Hepatic stellate cell (primary cell): ENCODE measurements at regions not wholly inside any gene's neighbourhood (a gene's known extent, or its start where the extent isn't known, plus 50 kb on each side); places are given as distances from the start of the nearest gene placed in this dataset.
"Not testable (repeated sequence)": the region's sequence is repeated elsewhere in the genome, so short reads cannot be mapped to it uniquely, and the experiment has no call there.

Experiments
- DNase-seq: peaks from one replicate; pipeline ENCODE4 v3.0.0; 2011; ENCODE audit warnings: low spot score

DNA sequence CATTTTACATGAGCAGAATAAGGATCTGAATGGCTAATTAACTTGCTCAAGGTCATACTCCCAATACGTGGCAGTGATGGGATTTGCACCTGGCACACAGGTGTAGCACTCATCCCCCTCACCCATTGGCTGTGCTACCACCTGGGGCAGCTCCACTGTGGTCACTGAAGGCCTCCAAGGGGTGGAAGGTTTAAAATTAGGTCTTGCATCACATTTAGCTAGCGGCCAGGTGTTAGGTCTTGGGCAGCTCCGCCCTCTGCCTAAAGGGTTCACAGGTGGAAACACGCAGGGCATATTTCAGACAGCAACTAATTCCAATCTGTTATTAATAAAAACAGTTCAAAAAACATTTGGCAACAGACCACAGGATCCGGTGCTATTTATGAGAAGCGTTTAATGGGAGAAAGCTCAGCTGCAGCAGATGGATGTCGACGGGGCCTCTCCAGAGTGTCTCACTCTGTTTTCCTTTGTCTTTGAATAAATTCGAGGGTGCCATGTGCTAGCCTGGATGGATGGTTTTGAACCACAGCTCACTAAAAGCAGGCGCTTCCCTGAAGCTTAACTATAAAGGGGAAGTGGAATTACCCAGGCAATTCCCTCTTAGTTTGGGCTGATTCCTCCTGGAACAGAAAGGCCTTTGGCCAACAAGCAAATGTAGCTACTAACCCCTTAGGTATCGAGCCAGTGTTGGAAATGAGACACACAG lies 1017.6 kb downstream of the TYW1 start:
- no peak for DNase-seq

DNA sequence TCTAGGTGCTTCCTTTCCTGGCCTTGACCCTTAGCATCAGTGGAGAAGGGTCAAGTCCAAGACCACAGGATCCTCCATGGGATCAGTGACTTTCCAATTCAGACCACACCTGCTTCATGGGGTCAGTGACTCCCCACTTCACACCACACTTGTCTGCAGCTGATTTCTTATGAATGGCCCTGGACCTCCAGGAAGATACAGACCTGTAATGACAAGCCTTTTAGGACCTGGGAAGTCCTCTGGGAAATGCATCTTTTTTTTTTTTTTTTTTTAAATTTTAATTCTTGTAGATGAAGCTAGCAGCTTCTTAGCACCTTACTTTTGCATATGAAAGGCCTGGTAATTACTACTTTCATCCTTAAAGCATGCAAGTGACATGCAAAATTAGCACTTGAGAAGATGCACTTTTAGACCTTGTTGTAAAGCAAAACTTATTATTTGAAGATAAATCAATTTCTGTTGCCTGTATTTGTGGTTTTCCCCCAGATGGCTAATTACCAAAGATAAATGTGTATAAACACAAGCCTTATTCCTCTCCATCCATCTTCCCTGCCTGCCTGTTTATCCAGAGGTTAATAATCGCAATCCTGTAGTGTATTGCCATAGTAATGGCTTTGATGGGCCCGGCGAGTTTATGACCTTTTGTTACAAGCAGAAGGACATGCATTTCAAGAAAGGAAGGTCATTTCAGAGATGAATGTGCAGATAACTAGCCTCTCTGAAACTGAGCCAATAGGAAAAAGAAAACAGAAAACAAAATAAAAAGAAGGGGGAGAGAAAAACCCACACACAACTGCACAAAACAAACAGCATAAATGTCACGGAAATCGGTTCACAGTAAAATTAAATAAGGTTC lies 1018.7 kb downstream of the TYW1 start:
- no peak for DNase-seq

- DNase-seq: no peak
Observed at GRCh38 chr7:68015978-68016532, 1019.4 kb downstream of the TYW1 start.

DNA sequence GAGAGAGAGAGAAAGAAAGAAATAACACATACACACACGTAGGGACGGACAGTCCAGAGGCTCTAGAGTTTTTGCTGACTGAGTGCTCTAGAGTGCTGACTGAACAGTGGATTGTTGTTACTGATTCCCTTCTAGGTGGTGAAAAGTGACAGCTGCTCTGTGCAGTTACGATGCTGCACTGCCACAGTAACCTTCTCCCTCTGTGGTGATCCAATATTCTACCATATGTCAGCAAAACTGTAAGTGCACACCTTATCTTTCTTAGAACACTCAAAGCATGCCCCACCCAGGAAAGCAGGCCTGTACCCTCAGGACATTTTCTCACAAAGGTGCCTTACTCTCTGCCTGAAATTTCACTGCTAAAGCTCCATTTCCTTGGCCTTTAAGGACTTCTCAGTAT lies 1023.5 kb downstream of the TYW1 start:
- DNase-seq: no peak

DNA sequence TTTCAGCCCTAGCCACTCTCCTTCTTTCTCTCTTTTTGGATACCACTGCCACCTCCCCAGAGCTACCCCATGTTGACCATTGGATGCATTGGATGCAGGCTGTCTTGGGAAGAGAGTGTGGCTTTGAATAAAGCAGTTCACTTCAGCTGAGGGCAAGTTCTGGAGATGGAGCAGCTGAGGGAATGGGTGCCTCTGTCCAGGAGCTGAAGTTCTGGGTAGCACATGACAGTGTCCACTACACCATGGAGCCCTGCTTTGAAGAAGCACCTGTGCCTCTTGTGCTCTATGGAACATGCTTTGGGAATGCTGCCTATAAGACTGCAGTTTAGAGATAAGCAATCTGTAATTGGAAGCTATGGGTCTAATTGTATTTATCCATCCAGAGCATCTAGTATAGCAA lies 1028.7 kb downstream of the TYW1 start:
- no peak for DNase-seq

GRCh38 chr7:68030530-68030929 lies 1033.9 kb downstream of the TYW1 start:
- no peak for DNase-seq

DNA sequence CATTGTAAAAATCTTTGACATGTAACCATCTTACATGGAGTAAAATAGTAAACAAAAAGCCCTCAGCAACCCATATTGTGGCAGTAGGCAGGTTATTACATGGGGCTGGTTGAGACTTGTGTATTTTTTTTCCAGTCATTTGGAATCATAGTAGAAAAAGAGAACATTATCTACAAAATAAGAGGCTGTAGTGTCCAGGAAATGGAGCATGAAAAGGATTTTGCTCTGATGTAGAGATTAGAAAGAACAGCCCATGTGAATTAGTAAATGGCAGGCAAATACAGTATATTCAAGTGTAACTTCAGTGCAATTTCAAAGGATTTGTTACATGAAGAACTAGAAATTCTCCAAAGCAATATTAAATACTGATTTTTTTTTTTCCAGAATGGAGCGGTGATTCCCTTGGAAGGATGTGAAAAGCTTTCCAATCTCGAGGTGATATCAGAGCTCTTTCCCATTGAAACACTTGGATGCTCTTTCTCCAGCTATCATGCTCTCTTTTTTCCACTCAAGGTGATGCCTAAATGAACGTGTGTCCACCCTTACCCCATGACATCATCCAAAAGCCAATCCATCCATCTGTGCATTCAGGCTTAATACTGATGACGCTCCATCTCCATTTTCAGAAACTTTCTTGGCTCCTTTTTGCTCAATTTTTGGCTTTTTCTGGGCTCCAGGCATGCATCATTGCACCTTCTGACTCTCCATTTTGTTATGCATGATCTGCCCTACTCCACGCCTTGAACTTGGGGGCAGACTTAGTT lies 1034.7 kb downstream of the TYW1 start:
- DNase-seq: no peak

- no peak for DNase-seq
Observed at GRCh38 chr7:68038621-68039314, 1042.1 kb downstream of the TYW1 start.

DNA sequence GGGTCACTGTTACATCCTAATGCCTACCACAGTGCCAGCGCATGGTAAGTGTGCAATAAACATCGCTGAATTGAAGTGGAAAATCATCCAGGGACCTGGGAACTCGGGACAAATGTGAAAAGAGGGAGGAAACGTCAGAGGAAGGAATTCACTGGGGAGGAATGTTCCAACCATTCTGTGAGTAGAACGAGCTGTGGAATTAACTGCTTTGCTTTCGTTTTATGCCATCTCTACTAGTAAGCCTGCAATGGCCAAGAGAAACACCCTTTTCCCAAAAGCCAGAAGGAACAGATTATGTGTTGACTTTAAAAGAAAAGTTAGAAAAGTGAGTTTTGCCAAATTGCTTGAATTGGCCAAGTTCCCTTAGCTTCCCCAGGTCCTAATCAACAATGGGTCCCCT lies 1044.9 kb downstream of the TYW1 start:
- DNase-seq: no peak

DNA sequence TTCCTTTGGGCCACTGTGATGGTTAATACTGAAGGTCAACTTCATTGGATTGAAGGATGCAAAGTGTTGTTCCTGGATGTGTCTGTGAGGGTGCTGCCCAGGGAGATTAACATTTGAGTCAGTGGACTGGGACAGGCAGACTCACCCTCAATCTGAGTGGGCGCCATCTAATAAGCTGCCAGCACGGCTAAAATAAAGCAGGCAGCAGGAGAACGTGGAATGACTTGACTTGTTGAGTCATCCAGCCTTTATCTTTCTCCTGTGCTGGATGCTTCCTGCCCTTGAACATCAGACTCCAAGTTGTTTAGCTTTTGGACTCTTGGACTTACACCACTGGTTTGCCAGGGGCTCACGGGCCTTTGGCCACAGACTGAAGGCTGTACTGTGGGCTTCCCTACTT lies 1046.9 kb downstream of the TYW1 start:
- no peak for DNase-seq

GRCh38 chr7:68050627-68051026 lies 1054.0 kb downstream of the TYW1 start:
- no peak for DNase-seq

DNA sequence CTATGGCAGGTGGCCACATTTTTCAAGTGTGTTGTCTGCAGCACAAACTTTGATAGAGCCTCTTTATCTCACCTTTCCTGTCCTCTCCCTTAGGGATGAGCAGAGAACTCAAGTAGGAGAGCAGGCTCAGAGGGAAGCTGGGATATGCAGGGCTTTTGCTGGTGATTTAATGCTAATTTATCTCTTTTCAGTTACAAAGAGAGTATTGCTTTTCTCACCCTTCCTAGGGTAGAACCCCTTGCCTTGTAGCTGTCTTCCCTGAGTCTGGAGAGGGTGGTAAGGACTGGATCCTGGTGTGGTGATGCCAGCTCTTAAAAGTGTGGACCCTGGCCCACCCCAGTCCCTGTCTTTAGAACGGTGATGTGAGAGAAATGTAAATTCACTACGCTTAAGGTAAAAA lies 1061.4 kb downstream of the TYW1 start:
- no peak for DNase-seq

DNA sequence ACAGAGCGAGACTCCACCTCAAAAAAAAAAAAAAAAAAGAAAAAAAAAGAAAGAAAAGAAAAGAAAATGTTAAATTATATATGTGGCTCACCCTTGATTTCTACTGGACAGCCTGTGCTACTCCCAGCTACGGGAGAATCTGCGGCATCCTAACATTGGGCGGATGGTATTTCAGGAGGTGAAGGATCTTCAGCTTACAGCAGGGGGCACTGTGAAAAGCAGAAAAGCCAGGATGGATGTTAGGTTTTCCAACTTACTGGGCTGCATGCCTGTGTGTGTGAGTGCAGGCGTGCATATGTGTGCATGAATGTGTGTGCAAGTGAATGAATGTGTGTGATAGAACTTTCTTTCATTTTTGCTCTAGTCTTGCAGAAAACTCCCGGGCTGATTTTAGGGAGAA lies 1066.5 kb downstream of the TYW1 start:
- DNase-seq: no peak

DNA sequence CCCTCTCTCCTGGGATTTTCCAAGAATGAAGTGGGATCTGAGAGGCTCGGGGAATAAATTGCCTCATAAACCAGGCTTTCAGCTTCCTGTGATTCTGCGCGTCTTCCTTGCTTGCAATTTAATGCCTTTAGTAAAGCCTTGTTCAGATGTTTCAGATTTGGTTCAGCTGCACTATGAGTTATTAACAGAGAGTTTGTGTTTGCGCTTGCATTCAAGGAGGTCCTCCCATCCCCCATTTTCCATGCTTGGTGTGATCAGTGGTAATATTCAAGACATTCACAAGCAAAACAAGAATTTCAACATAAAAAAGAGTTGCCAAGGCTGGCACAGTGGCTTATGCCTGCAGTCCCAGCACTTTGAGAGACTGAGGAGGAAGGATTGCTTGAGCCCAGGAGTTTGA lies 1068.9 kb downstream of the TYW1 start:
- no peak for DNase-seq

DNA sequence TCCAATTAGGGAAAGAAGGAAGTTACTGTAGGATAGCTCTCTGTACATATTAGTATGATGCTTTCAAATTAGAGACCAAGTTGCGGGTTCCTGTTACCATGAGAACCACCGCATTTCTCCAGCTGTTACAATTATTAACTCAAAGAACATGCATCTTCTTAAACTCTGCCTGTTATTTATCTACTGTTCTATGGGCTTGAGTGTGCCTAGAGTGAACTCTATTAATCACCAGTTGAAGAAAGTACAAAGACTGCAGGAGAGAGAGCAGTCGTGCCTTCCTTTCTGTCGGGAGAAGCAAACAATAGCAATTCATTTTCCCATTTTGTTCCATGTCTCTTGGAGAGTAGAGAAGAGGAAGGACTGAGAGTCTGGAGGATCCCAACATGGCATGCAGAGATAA lies 1071.2 kb downstream of the TYW1 start:
- DNase-seq: no peak

GRCh38 chr7:68070992-68071391 lies 1074.4 kb downstream of the TYW1 start:
- DNase-seq: no peak

DNA sequence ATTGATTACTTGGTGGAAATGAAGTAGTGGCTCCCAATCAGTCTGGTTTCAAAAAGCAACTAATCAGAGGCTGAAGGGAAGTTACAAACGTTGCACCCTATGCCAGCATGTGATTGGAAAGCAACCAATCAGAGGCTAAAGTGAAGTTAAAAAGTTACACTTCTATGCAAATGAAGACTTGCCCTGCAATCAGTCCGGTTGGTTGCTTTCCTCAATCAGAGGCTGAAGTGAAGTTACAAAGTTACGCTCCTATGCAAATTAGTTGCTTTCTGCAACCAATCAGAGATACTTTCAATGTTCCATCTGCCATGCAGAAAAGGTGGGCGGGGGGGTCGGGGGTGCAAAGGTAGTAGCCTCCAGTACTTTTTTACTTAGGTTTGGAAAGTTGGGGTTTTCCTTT lies 1077.1 kb downstream of the TYW1 start:
- DNase-seq: no peak

GRCh38 chr7:68074242-68074641 lies 1077.6 kb downstream of the TYW1 start:
- DNase-seq: no peak

- no peak for DNase-seq
Observed at GRCh38 chr7:68078157-68078710, 1081.6 kb downstream of the TYW1 start.

DNA sequence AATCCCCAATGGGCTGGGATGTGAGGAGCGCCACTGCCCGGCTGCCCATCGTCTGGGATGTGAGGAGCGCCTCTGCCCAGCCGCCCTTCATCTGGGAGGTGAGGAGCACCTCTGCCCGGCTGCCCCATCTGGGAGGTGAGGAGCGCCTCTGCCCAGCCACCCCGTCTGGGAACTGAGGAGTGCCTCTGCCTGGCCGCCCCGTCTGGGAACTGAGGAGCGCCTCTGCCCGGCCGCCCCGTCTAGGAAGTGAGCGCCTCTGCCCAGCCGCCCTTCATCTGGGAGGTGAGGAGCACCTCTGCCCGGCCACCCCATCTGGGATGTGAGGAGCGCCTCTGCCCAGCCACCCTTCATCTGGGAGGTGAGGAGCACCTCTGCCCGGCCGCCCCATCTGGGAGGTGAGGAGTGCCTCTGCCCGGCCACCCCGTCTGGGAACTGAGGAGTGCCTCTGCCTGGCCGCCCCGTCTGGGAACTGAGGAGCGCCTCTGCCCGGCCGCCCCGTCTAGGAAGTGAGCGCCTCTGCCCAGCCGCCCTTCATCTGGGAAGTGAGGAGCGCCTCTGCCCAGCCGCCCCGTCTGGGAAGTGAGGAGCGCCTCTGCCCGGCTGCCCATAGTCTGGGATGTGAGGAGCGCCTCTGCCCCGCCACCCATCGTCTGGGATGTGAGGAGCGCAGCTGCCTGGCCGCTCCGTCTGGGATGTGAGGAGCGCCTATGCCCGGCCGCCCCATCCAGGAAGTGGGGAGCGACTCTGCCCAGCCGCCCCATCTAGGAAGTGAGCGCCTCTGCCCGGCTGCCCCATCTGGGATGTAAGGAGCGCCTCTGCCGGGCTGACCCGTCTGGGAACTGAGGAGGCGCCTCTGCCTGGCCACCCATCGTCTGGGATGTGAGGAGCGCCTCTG lies 1085.7 kb downstream of the TYW1 start:
- DNase-seq: not testable (repeated sequence)
